ENCODE measurements at regions not wholly inside any gene's neighbourhood (a gene's known extent, or its start where the extent isn't known, plus 50 kb on each side); places are given as distances from the start of the nearest gene placed in this dataset.

DNA sequence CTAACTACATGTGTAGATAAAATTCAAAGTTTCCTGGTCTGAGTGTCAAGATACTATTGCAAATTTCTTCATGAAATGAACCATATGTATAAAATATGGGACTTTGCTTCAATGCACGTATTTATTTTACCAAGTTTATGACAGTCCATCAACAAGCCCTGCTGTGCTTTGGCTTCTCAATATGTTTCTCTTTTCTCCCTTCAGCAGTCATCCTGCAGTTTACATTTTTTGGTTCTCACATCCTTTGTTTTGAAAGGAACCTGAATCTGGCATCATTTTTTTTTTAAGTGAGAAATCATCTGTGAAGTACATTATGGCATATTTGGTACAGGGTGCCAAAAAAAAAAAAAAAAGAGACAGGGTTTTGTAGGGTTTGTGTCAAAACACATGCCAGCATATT lies 65.1 kb downstream of the YIPF5 start:
- no peak for TF ChIP-seq POLR2AphosphoS5 (IDR thresholded peaks at IDR 0.05)
- no peak for TF ChIP-seq POLR2A (IDR thresholded peaks at IDR 0.05; ENCODE audit: low read depth)
- TF ChIP-seq, protein P1, sequence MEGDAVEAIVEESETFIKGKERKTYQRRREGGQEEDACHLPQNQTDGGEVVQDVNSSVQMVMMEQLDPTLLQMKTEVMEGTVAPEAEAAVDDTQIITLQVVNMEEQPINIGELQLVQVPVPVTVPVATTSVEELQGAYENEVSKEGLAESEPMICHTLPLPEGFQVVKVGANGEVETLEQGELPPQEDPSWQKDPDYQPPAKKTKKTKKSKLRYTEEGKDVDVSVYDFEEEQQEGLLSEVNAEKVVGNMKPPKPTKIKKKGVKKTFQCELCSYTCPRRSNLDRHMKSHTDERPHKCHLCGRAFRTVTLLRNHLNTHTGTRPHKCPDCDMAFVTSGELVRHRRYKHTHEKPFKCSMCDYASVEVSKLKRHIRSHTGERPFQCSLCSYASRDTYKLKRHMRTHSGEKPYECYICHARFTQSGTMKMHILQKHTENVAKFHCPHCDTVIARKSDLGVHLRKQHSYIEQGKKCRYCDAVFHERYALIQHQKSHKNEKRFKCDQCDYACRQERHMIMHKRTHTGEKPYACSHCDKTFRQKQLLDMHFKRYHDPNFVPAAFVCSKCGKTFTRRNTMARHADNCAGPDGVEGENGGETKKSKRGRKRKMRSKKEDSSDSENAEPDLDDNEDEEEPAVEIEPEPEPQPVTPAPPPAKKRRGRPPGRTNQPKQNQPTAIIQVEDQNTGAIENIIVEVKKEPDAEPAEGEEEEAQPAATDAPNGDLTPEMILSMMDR (IDR thresholded peaks at IDR 0.05) = no peak
- no peak for TF ChIP-seq EP300 (IDR thresholded peaks at IDR 0.05)
- H3K4me3 ChIP-seq = no peak overlapping the region
- intact Hi-C loops (cut with DNase I) = no loop called here

GRCh38 chr5:144108131-144108530 lies 62.3 kb downstream of the YIPF5 start:
- Histone ChIP-seq H3K4me3 (no peak overlapping the region), H3K36me3 (no peaks in the 10 kb centered on the region), H3K27me3 (no peaks in the 10 kb centered on the region), H3K9me3 (no peaks in the 10 kb centered on the region), H3K4me1 (peaks cover 0 to 9% (median 0%) of the 10 kb centered on the region in 4 donors), H3K27ac (replicated peaks in 1 of 4) (no peak overlapping the region)
- DNase-seq (ENCODE audit: extremely low spot score) = no peak
- TF ChIP-seq EP300 (IDR thresholded peaks at IDR 0.05) (no peak), POLR2AphosphoS5 (IDR thresholded peaks at IDR 0.05) (no peak), POLR2A (IDR thresholded peaks at IDR 0.05; ENCODE audit: low read depth) (no peak)
- TF ChIP-seq, protein P1 (IDR thresholded peaks at IDR 0.05) = no peak
- intact Hi-C loops (cut with DNase I) = no loop called here

More for the DNA sequence above, 65.1 kb downstream of the YIPF5 start:
- Histone ChIP-seq H3K9me3 (no peaks in the 10 kb centered on the region), H3K4me1 (peaks cover 0 to 18% (median 0%) of the 10 kb centered on the region in 4 donors), H3K27ac (replicated peaks in 1 of 4) (no peak overlapping the region), H3K27me3 (no peaks in the 10 kb centered on the region), H3K36me3 (no peaks in the 10 kb centered on the region)
- 54% methylated on average over 1 of the region's 1 CpG for WGBS
- DNase-seq (ENCODE audit: extremely low spot score) = no peak
